ENCODE measurements at regions not wholly inside any gene's neighbourhood (a gene's known extent, or its start where the extent isn't known, plus 50 kb on each side); places are given as distances from the start of the nearest gene placed in this dataset.

- TF ChIP-seq CTCF (conservative IDR thresholded peaks at IDR 0.05; ENCODE audit: low read depth, low read length), result peak; percentile 54
- no peak for DNase-seq (ENCODE audit: low read depth)
- H3K4me3 ChIP-seq (ENCODE audit: low read depth, low read length), result no peak overlapping the region
Measured at GRCh38 chr4:35934320-35934981, 309.9 kb downstream of the ARAP2 start.

- TF ChIP-seq CTCF (conservative IDR thresholded peaks at IDR 0.05; ENCODE audit: low read depth, low read length), result no peak
- no peak overlapping the region for H3K4me3 ChIP-seq (ENCODE audit: low read depth, low read length)
- no peak for DNase-seq (ENCODE audit: low read depth)
Measured at GRCh38 chr4:35938936-35939335, 305.4 kb downstream of the ARAP2 start.

GRCh38 chr4:35939751-35940150 lies 304.6 kb downstream of the ARAP2 start:
- no peak for TF ChIP-seq CTCF (conservative IDR thresholded peaks at IDR 0.05; ENCODE audit: low read depth, low read length)
- H3K4me3 ChIP-seq (ENCODE audit: low read depth, low read length), result no peak overlapping the region
- no peak for DNase-seq (ENCODE audit: low read depth)

GRCh38 chr4:35942092-35942491 lies 302.2 kb downstream of the ARAP2 start:
- DNase-seq (ENCODE audit: low read depth), result no peak
- H3K4me3 ChIP-seq (ENCODE audit: low read depth, low read length), result no peak overlapping the region
- TF ChIP-seq CTCF (conservative IDR thresholded peaks at IDR 0.05; ENCODE audit: low read depth, low read length), result no peak

GRCh38 chr4:35943606-35944005 lies 300.7 kb downstream of the ARAP2 start:
- TF ChIP-seq CTCF (conservative IDR thresholded peaks at IDR 0.05; ENCODE audit: low read depth, low read length), result no peak
- H3K4me3 ChIP-seq (ENCODE audit: low read depth, low read length), result no peak overlapping the region
- no peak for DNase-seq (ENCODE audit: low read depth)

GRCh38 chr4:35948171-35948570 lies 296.1 kb downstream of the ARAP2 start:
- H3K4me3 ChIP-seq (ENCODE audit: low read depth, low read length), result no peak overlapping the region
- TF ChIP-seq CTCF (conservative IDR thresholded peaks at IDR 0.05; ENCODE audit: low read depth, low read length), result no peak
- no peak for DNase-seq (ENCODE audit: low read depth)

- no peak for DNase-seq (ENCODE audit: low read depth)
- no peak for TF ChIP-seq CTCF (conservative IDR thresholded peaks at IDR 0.05; ENCODE audit: low read depth, low read length)
Measured at GRCh38 chr4:35950442-35950841, 293.9 kb downstream of the ARAP2 start.

More at GRCh38 chr4:35950442-35950841, 293.9 kb downstream of the ARAP2 start:
- H3K4me3 ChIP-seq (ENCODE audit: low read depth, low read length), result no peak overlapping the region
